ENCODE measurements at regions not wholly inside any gene's neighbourhood (a gene's known extent, or its start where the extent isn't known, plus 50 kb on each side); places are given as distances from the start of the nearest gene placed in this dataset.

- TF ChIP-seq CTCF (IDR thresholded peaks at IDR 0.05) (no peak), EZH2 (IDR thresholded peaks at IDR 0.05) (no peak), EZH2phosphoT487 (IDR thresholded peaks at IDR 0.05) (no peak)
These were observed 437.5 kb upstream of the FGF16 start for GRCh38 chrX:77009691-77010090.
